ENCODE measurements at regions not wholly inside any gene's neighbourhood (a gene's known extent, or its start where the extent isn't known, plus 50 kb on each side); places are given as distances from the start of the nearest gene placed in this dataset.

DNA sequence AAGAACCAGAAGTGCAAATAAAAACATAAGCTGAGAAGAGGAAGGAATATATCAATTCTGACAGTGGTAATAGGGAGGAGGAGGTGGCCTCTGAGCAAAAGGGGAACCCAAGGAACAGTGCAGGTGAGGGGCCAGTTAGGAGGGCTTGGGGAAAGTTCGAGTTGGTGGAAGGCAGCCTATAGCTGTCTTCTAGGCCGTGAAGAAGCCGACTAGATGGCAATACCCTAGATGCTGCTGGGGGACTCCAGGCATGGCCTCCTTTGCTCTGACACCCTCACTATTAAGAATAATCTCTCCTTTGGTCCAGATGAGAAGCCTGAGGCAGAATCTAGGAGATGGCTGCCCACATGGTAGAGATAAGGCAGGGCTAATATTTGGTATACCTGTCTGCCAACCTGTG lies 351.1 kb upstream of the PLXNA2 start:
- TF ChIP-seq, protein P1, sequence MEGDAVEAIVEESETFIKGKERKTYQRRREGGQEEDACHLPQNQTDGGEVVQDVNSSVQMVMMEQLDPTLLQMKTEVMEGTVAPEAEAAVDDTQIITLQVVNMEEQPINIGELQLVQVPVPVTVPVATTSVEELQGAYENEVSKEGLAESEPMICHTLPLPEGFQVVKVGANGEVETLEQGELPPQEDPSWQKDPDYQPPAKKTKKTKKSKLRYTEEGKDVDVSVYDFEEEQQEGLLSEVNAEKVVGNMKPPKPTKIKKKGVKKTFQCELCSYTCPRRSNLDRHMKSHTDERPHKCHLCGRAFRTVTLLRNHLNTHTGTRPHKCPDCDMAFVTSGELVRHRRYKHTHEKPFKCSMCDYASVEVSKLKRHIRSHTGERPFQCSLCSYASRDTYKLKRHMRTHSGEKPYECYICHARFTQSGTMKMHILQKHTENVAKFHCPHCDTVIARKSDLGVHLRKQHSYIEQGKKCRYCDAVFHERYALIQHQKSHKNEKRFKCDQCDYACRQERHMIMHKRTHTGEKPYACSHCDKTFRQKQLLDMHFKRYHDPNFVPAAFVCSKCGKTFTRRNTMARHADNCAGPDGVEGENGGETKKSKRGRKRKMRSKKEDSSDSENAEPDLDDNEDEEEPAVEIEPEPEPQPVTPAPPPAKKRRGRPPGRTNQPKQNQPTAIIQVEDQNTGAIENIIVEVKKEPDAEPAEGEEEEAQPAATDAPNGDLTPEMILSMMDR (IDR thresholded peaks at IDR 0.05; ENCODE audit: low read length), result no peak
- TF ChIP-seq EZH2 (optimal IDR thresholded peaks at IDR 0.05; ENCODE audit: low read depth, low read length) (no peak), EZH2phosphoT487 (IDR thresholded peaks at IDR 0.05; ENCODE audit: low read length) (no peak)

Measured in MM.1S (cell line).